Fibroblast of lung (primary cell): ENCODE measurements at regions not wholly inside any gene's neighbourhood (a gene's known extent, or its start where the extent isn't known, plus 50 kb on each side); places are given as distances from the start of the nearest gene placed in this dataset.

Experiments used
- EZH2 ChIP-seq: IDR thresholded peaks from 2 replicates; pipeline ENCODE4 v1.5.1; 2012; ENCODE audit warnings: low read length, control low read depth, mild to moderate bottlenecking; ENCODE audit errors: missing control alignments
- TF ChIP-seq, protein P1 (sequence below), 2 donors: IDR thresholded peaks in 1 of 2; conservative IDR thresholded peaks in 1 of 2; 1 replicate in 1 of 2; 2 replicates in 1 of 2; pipeline ENCODE4 v1.5.1; 2011 to 2012; ENCODE audit warnings: low read length in 2 of 2, control low read depth in 1 of 2, inconsistent platforms in 1 of 2, low read depth in 1 of 2, mild to moderate bottlenecking in 1 of 2

DNA sequence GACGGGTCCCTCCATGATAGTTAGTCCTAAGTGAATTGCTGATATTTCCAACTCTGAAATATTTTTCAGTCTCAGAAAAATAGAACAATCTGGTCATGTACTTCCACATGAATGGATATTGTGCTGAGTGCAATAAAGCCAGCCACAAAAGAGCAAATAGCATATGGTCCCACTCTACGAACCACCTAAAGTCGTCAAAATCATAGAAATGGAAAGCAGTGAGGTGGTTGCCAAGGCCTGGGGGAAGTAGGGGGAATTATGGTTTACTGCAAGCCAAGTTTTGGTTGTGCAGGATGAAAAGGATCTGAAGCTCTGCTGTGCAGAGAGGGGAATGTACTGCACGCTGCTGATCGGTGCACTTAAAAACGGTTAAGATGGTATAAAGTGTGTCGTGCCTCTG lies 313.8 kb upstream of the ADARB2 start:
- no peak for TF ChIP-seq EZH2
- TF ChIP-seq, protein P1, sequence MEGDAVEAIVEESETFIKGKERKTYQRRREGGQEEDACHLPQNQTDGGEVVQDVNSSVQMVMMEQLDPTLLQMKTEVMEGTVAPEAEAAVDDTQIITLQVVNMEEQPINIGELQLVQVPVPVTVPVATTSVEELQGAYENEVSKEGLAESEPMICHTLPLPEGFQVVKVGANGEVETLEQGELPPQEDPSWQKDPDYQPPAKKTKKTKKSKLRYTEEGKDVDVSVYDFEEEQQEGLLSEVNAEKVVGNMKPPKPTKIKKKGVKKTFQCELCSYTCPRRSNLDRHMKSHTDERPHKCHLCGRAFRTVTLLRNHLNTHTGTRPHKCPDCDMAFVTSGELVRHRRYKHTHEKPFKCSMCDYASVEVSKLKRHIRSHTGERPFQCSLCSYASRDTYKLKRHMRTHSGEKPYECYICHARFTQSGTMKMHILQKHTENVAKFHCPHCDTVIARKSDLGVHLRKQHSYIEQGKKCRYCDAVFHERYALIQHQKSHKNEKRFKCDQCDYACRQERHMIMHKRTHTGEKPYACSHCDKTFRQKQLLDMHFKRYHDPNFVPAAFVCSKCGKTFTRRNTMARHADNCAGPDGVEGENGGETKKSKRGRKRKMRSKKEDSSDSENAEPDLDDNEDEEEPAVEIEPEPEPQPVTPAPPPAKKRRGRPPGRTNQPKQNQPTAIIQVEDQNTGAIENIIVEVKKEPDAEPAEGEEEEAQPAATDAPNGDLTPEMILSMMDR (conservative IDR thresholded peaks at IDR 0.05 in 1 of 2, IDR thresholded peaks at IDR 0.05 in 1 of 2; ENCODE audit: low read depth in 1 of 2, low read length in 2 of 2), result no peak
